Neural cell (in vitro differentiated cells): ENCODE measurements at regions not wholly inside any gene's neighbourhood (a gene's known extent, or its start where the extent isn't known, plus 50 kb on each side); places are given as distances from the start of the nearest gene placed in this dataset.

Experiments
- H2AFZ ChIP-seq: fragments of 200-600, 300-800 bp; sonication (generic), shearing (Covaris generic); 2 replicates; pipeline ENCODE4 v1.6.0; 2014; ENCODE audit warnings: low read depth, mild to moderate bottlenecking, antibody characterized with exemption, low read length, moderate library complexity
- H3F3A ChIP-seq: fragments of 200-600 bp; shearing (Covaris generic); 2 replicates; pipeline ENCODE4 v1.6.1; 2016; ENCODE audit warnings: mild to moderate bottlenecking, moderate library complexity, mixed read lengths, antibody characterized with exemption, low read length; ENCODE audit not compliant: insufficient read depth, poor library complexity, severe bottlenecking
- H3K27ac ChIP-seq: fragments of 200-600, 300-800 bp; sonication (generic), shearing (Covaris generic); 2 replicates; pipeline ENCODE4 v1.5.1; 2014; ENCODE audit warnings: mild to moderate bottlenecking, low read length, moderate library complexity
- H3K27me3 ChIP-seq: fragments of 300-800, 200-600 bp; sonication (generic), shearing (Covaris generic); 2 replicates; pipeline ENCODE4 v1.6.0; 2014; ENCODE audit warnings: mild to moderate bottlenecking, low read depth, low read length, moderate library complexity; ENCODE audit not compliant: insufficient read depth
- H3K36me3 ChIP-seq: fragments of 300-800, 200-600 bp; sonication (generic), shearing (Covaris generic); 2 replicates; pipeline ENCODE4 v1.5.1; 2014; ENCODE audit warnings: mild to moderate bottlenecking, antibody characterized with exemption, low read length, moderate library complexity; ENCODE audit not compliant: insufficient read depth
- H3K4me2 ChIP-seq: fragments of 300-800, 200-600 bp; sonication (generic), shearing (Covaris generic); 2 replicates; pipeline ENCODE4 v1.6.0; 2014; ENCODE audit warnings: mild to moderate bottlenecking, low read length
- H3K4me3 ChIP-seq: fragments of 300-800, 200-600 bp; sonication (generic), shearing (Covaris generic); 2 replicates; pipeline ENCODE4 v1.5.1; 2014; ENCODE audit warnings: mild to moderate bottlenecking, low read length, moderate library complexity
- H3K79me2 ChIP-seq: fragments of 200-600 bp; shearing (Covaris generic); replicated peaks from 2 replicates; pipeline ENCODE4 v1.6.0; 2014; ENCODE audit warnings: mild to moderate bottlenecking, low read length, moderate library complexity; ENCODE audit not compliant: insufficient read depth
- H3K9ac ChIP-seq: fragments of 300-800, 200-600 bp; sonication (generic), shearing (Covaris generic); 2 replicates; pipeline ENCODE4 v1.6.1; 2016; ENCODE audit warnings: mild to moderate bottlenecking, low read length, mixed read lengths
- H3K9me2 ChIP-seq: fragments of 200-600 bp; shearing (Covaris generic); 2 replicates; pipeline ENCODE4 v1.6.1; 2016; ENCODE audit warnings: mild to moderate bottlenecking, low read length, mixed read lengths; ENCODE audit not compliant: insufficient read depth
- H3K9me3 ChIP-seq: fragments of 200-600, 300-800 bp; sonication (generic), shearing (Covaris generic); 2 replicates; pipeline ENCODE4 v1.6.1; 2016; ENCODE audit warnings: mild to moderate bottlenecking, mixed run types, low read length, moderate library complexity, mixed read lengths
- H4K20me1 ChIP-seq: fragments of 200-600 bp; shearing (Covaris generic); 2 replicates; pipeline ENCODE4 v1.6.1; 2016; ENCODE audit warnings: mild to moderate bottlenecking, mixed run types; ENCODE audit not compliant: insufficient read depth
- CTCF ChIP-seq: fragments of 450-650 bp; IDR thresholded peaks from 2 replicates; pipeline ENCODE4 v1.5.1; 2014; ENCODE audit warnings: antibody characterized with exemption, mild to moderate bottlenecking, moderate library complexity; ENCODE audit not compliant: poor library complexity, severe bottlenecking
- EP300 ChIP-seq: fragments of 450-650 bp; conservative IDR thresholded peaks from 2 replicates; pipeline ENCODE4 v1.6.1; 2014; ENCODE audit warnings: antibody characterized with exemption, mild to moderate bottlenecking, moderate library complexity; ENCODE audit not compliant: poor library complexity, severe bottlenecking
- EZH2 ChIP-seq: fragments of 200-600, 300-800 bp; shearing (Covaris generic), sonication (generic); IDR thresholded peaks from 2 replicates; pipeline ENCODE4 v1.6.1; 2014; ENCODE audit warnings: antibody characterized with exemption, low read length, borderline replicate concordance, mild to moderate bottlenecking; ENCODE audit not compliant: insufficient read depth, poor library complexity, severe bottlenecking
- MXI1 ChIP-seq: fragments of 450-650 bp; conservative IDR thresholded peaks from 2 replicates; pipeline ENCODE4 v1.6.1; 2014; ENCODE audit warnings: antibody characterized with exemption, mild to moderate bottlenecking; ENCODE audit not compliant: poor library complexity, severe bottlenecking
- POLR2AphosphoS5 ChIP-seq: IDR thresholded peaks from 2 replicates; pipeline ENCODE4 v1.6.1; 2012
- RAD21 ChIP-seq: fragments of 450-650 bp; conservative IDR thresholded peaks from 2 replicates; pipeline ENCODE4 v1.6.1; 2014; ENCODE audit warnings: antibody characterized with exemption, mild to moderate bottlenecking, moderate library complexity
- REST ChIP-seq: IDR thresholded peaks from 2 replicates; pipeline ENCODE4 v1.6.1; 2012; ENCODE audit warnings: borderline replicate concordance
- SMC3 ChIP-seq: fragments of 450-650 bp; conservative IDR thresholded peaks from 2 replicates; pipeline ENCODE4 v1.6.1; 2014; ENCODE audit warnings: antibody characterized with exemption, mild to moderate bottlenecking, moderate library complexity; ENCODE audit not compliant: poor library complexity
- TAF1 ChIP-seq: IDR thresholded peaks from 2 replicates; pipeline ENCODE4 v1.6.1; 2012; ENCODE audit warnings: low read depth

GRCh38 chr3:182242489-182242942 is 530.8 kb downstream of the SOX2 start:
- Histone ChIP-seq H3K4me3 (no peak overlapping the region), H3K79me2 (no peaks in the 10 kb centered on the region), H3K9me2 (no peaks in the 10 kb centered on the region), H2AFZ (no peak overlapping the region), H3K36me3 (no peaks in the 10 kb centered on the region), H4K20me1 (no peaks in the 10 kb centered on the region), H3K27ac (no peak overlapping the region), H3K9me3 (no peaks in the 10 kb centered on the region), H3F3A (peaks cover 8% of the 10 kb centered on the region), H3K27me3 (no peaks in the 10 kb centered on the region), H3K4me2 (no peak overlapping the region), H3K9ac (no peak overlapping the region)
- TF ChIP-seq SMC3, result no peak
- TF ChIP-seq EZH2, result no peak
- no peak for TF ChIP-seq CTCF
- TF ChIP-seq TAF1, result no peak
- no peak for TF ChIP-seq REST
- no peak for TF ChIP-seq RAD21
- TF ChIP-seq MXI1, result no peak
- no peak for TF ChIP-seq EP300
- no peak for TF ChIP-seq POLR2AphosphoS5

GRCh38 chr3:182243625-182244024 is 531.9 kb downstream of the SOX2 start:
- H3K9me2 ChIP-seq, result no peaks in the 10 kb centered on the region
- no peak overlapping the region for H3K4me3 ChIP-seq
- H3K79me2 ChIP-seq, result no peaks in the 10 kb centered on the region
- H3K36me3 ChIP-seq, result no peaks in the 10 kb centered on the region
- H3F3A ChIP-seq, result peaks cover 8% of the 10 kb centered on the region
- H3K9me3 ChIP-seq, result no peaks in the 10 kb centered on the region
- H2AFZ ChIP-seq, result no peak overlapping the region
- H3K27me3 ChIP-seq, result no peaks in the 10 kb centered on the region
- H3K27ac ChIP-seq, result no peak overlapping the region
- H3K4me2 ChIP-seq, result no peak overlapping the region
- no peak overlapping the region for H3K9ac ChIP-seq
- TF ChIP-seq EZH2, result no peak
- no peak for TF ChIP-seq CTCF
- TF ChIP-seq TAF1, result no peak
- TF ChIP-seq SMC3, result no peak
- no peak for TF ChIP-seq EP300
- TF ChIP-seq MXI1, result no peak
- TF ChIP-seq REST, result no peak
- no peaks in the 10 kb centered on the region for H4K20me1 ChIP-seq
